AG04450 (cell line): ENCODE measurements at regions not wholly inside any gene's neighbourhood (a gene's known extent, or its start where the extent isn't known, plus 50 kb on each side); places are given as distances from the start of the nearest gene placed in this dataset.

Source experiments
- CTCF ChIA-PET: fragments of 300-600, 350-600 bp; formaldehyde crosslinking; extraction: SDS; loops from one replicate; lab custom pipeline; 2022; ENCODE audit warnings: antibody characterized with exemption, inconsistent platforms; lab: Charles Lee
- POLR2A ChIA-PET: fragments of 350-600 bp; formaldehyde crosslinking; extraction: SDS; loops from one replicate; lab custom pipeline; 2021; ENCODE audit warnings: antibody characterized with exemption, inconsistent platforms; lab: Yijun Ruan, JAX
- DNase-seq: peaks from one replicate; pipeline ENCODE4 v3.0.0-alpha.2; 2011; ENCODE audit warnings: low read depth, low spot score
- H3K27ac ChIP-seq: one replicate; pipeline ENCODE4 v1.5.1; 2012; ENCODE audit warnings: low read depth, low read length, control low read depth
- H3K27me3 ChIP-seq: one replicate; pipeline ENCODE4 v1.6.0; 2012; ENCODE audit warnings: low read length; ENCODE audit not compliant: control insufficient read depth, insufficient read depth
- H3K4me3 ChIP-seq: 2 replicates; pipeline ENCODE4 v1.5.1; 2011; ENCODE audit warnings: mild to moderate bottlenecking, low read depth, low read length, control low read depth
- H3K9me3 ChIP-seq: 2 replicates; pipeline ENCODE4 v1.5.1; 2012; ENCODE audit warnings: low read length; ENCODE audit not compliant: control insufficient read depth, insufficient read depth
- CTCF ChIP-seq: IDR thresholded peaks from 2 replicates; pipeline ENCODE4 v1.5.1; 2011; ENCODE audit warnings: low read depth, low read length, control low read depth, inconsistent platforms

GRCh38 chr5:158430798-158431167 lies 571.8 kb upstream of the CLINT1 start:
- POLR2A ChIA-PET, result no interaction called here
- no peak for TF ChIP-seq CTCF
- Histone ChIP-seq H3K4me3 (no peak overlapping the region), H3K27ac (no peak overlapping the region), H3K9me3 (no peaks in the 10 kb centered on the region), H3K27me3 (peaks cover 2% of the 10 kb centered on the region)
- no peak for DNase-seq
- CTCF ChIA-PET, result no interaction called here

- CTCF ChIA-PET, result no interaction called here
- no peak for DNase-seq
- no peak overlapping the region for H3K27ac ChIP-seq
These were observed 571.3 kb upstream of the CLINT1 start for GRCh38 chr5:158430166-158430797.

GRCh38 chr5:158429564-158429963 lies 570.6 kb upstream of the CLINT1 start:
- no peak for TF ChIP-seq CTCF
- ChIA-PET POLR2A (no interaction called here), CTCF (no interaction called here)
- Histone ChIP-seq H3K9me3 (no peaks in the 10 kb centered on the region), H3K4me3 (no peak overlapping the region), H3K27ac (no peak overlapping the region), H3K27me3 (peaks cover 5% of the 10 kb centered on the region)
- DNase-seq, result no peak

More at GRCh38 chr5:158430166-158430797, 571.3 kb upstream of the CLINT1 start:
- no peaks in the 10 kb centered on the region for H3K9me3 ChIP-seq
- TF ChIP-seq CTCF, result no peak
- no peak overlapping the region for H3K4me3 ChIP-seq
- POLR2A ChIA-PET, result no interaction called here
- peaks cover 2% of the 10 kb centered on the region for H3K27me3 ChIP-seq

- ChIA-PET CTCF (no interaction called here), POLR2A (no interaction called here)
- no peak for DNase-seq
- H3K27me3 ChIP-seq, result peaks cover 5% of the 10 kb centered on the region
- H3K4me3 ChIP-seq, result no peak overlapping the region
- no peak for TF ChIP-seq CTCF
- H3K9me3 ChIP-seq, result no peaks in the 10 kb centered on the region
- no peak overlapping the region for H3K27ac ChIP-seq
These were observed 564.8 kb upstream of the CLINT1 start for GRCh38 chr5:158423623-158424200.

GRCh38 chr5:158422653-158423515 lies 563.9 kb upstream of the CLINT1 start:
- no peaks in the 10 kb centered on the region for H3K9me3 ChIP-seq
- CTCF ChIA-PET, result no interaction called here
- H3K27me3 ChIP-seq, result peaks cover 5% of the 10 kb centered on the region
- no peak for TF ChIP-seq CTCF
- DNase-seq, result no peak
- H3K27ac ChIP-seq, result no peak overlapping the region
- no peak overlapping the region for H3K4me3 ChIP-seq
- POLR2A ChIA-PET, result no interaction called here
